ENCODE measurements at regions not wholly inside any gene's neighbourhood (a gene's known extent, or its start where the extent isn't known, plus 50 kb on each side); places are given as distances from the start of the nearest gene placed in this dataset.

DNA sequence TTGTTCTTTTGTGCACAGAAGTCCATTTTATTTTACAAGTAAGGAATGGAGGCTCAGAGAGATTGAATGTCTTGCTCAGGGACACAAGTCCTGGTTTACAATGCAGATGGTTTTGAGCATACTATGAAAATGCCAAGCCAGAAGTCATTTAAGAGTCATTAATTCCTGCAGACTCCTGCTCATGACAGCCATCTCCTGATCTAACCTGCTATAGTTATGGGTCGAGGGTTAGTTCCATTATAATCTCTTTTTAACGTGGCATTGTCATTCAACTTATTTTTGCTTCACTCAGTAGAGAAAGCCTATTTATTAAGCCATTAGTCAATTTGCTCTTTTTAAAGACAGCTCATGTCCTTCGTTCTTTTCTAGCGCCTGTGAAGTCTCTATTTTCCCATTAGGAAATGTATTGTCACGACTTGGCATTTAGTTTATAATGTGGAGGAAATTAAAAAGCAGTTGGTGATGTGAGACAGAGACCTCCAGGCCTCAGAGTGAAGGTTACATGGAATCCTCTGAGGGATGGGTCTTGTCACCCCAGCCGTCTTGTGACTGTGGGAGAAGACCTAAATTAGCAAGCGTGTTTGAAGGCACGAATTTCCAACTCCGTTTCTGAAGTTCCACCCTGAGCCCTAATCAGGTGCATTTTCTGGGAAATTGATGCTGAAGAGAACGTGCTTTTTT, 84.1 kb downstream of the ACTBL2 start:
- H3K36me3 ChIP-seq = no peaks in the 10 kb centered on the region
- no peak overlapping the region for H3K4me3 ChIP-seq (replicated peaks in 1 of 3)
- no peaks in the 10 kb centered on the region for H3K27me3 ChIP-seq
- intact Hi-C loops (cut with DNase I) = no loop called here
- no peak overlapping the region for H3K27ac ChIP-seq
- 86 to 91% methylated on average over 10 of the region's 10 CpGs for WGBS, 2 donors
- TF ChIP-seq, protein P1, sequence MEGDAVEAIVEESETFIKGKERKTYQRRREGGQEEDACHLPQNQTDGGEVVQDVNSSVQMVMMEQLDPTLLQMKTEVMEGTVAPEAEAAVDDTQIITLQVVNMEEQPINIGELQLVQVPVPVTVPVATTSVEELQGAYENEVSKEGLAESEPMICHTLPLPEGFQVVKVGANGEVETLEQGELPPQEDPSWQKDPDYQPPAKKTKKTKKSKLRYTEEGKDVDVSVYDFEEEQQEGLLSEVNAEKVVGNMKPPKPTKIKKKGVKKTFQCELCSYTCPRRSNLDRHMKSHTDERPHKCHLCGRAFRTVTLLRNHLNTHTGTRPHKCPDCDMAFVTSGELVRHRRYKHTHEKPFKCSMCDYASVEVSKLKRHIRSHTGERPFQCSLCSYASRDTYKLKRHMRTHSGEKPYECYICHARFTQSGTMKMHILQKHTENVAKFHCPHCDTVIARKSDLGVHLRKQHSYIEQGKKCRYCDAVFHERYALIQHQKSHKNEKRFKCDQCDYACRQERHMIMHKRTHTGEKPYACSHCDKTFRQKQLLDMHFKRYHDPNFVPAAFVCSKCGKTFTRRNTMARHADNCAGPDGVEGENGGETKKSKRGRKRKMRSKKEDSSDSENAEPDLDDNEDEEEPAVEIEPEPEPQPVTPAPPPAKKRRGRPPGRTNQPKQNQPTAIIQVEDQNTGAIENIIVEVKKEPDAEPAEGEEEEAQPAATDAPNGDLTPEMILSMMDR (IDR thresholded peaks at IDR 0.05) = no peak
- TF ChIP-seq POLR2A (IDR thresholded peaks at IDR 0.05) = no peak
- H3K4me1 ChIP-seq = no peaks in the 10 kb centered on the region
- no peaks in the 10 kb centered on the region for H3K9me3 ChIP-seq
- DNase-seq = no peak

- TF ChIP-seq POLR2A (IDR thresholded peaks at IDR 0.05) = no peak
- TF ChIP-seq, protein P1 (IDR thresholded peaks at IDR 0.05) = no peak
- no peak for DNase-seq
- Histone ChIP-seq H3K9me3 (no peaks in the 10 kb centered on the region), H3K27ac (no peak overlapping the region), H3K4me1 (no peaks in the 10 kb centered on the region), H3K36me3 (no peaks in the 10 kb centered on the region), H3K27me3 (no peaks in the 10 kb centered on the region), H3K4me3 (replicated peaks in 1 of 3) (no peak overlapping the region)
- 73 to 86% methylated on average over 3 of the region's 3 CpGs for WGBS, 2 donors
- intact Hi-C loops (cut with DNase I) = no loop called here
Observed at GRCh38 chr5:57396701-57397100, 85.9 kb downstream of the ACTBL2 start.

GRCh38 chr5:57394421-57395210, 88.0 kb downstream of the ACTBL2 start:
- DNase-seq = no peak
- Histone ChIP-seq H3K36me3 (no peaks in the 10 kb centered on the region), H3K4me1 (no peaks in the 10 kb centered on the region), H3K27me3 (no peaks in the 10 kb centered on the region), H3K27ac (no peak overlapping the region), H3K4me3 (replicated peaks in 1 of 3) (no peak overlapping the region), H3K9me3 (no peaks in the 10 kb centered on the region)
- TF ChIP-seq, protein P1 (IDR thresholded peaks at IDR 0.05) = no peak
- TF ChIP-seq POLR2A (IDR thresholded peaks at IDR 0.05) = no peak
- 67 to 73% methylated on average over 5 of the region's 5 CpGs for WGBS, 2 donors
- intact Hi-C loops (cut with DNase I) = no loop called here

- DNase-seq = no peak
- H3K9me3 ChIP-seq = no peaks in the 10 kb centered on the region
- H3K4me1 ChIP-seq = no peaks in the 10 kb centered on the region
- 49 to 57% methylated on average over 2 of the region's 2 CpGs for WGBS, 2 donors
- H3K27ac ChIP-seq = no peak overlapping the region
- TF ChIP-seq, protein P1 (IDR thresholded peaks at IDR 0.05) = no peak
- TF ChIP-seq POLR2A (IDR thresholded peaks at IDR 0.05) = no peak
- intact Hi-C loops (cut with DNase I) = no loop called here
- no peaks in the 10 kb centered on the region for H3K27me3 ChIP-seq
- H3K4me3 ChIP-seq (replicated peaks in 1 of 3) = no peak overlapping the region
- H3K36me3 ChIP-seq = no peaks in the 10 kb centered on the region
Observed at GRCh38 chr5:57386958-57387357, 95.7 kb downstream of the ACTBL2 start.
